ENCODE measurements at regions not wholly inside any gene's neighbourhood (a gene's known extent, or its start where the extent isn't known, plus 50 kb on each side); places are given as distances from the start of the nearest gene placed in this dataset.

GRCh38 chr2:222146488-222146887, 152.3 kb downstream of the PAX3 start:
- DNase-seq (ENCODE audit: low read depth, low spot score), result no peak

GRCh38 chr2:222142027-222142426, 156.8 kb downstream of the PAX3 start:
- DNase-seq (ENCODE audit: low read depth, low spot score), result no peak

GRCh38 chr2:222136106-222136630, 162.6 kb downstream of the PAX3 start:
- no peak for DNase-seq (ENCODE audit: low read depth, low spot score)

GRCh38 chr2:222134654-222135053, 164.1 kb downstream of the PAX3 start:
- no peak for DNase-seq (ENCODE audit: low read depth, low spot score)

DNA sequence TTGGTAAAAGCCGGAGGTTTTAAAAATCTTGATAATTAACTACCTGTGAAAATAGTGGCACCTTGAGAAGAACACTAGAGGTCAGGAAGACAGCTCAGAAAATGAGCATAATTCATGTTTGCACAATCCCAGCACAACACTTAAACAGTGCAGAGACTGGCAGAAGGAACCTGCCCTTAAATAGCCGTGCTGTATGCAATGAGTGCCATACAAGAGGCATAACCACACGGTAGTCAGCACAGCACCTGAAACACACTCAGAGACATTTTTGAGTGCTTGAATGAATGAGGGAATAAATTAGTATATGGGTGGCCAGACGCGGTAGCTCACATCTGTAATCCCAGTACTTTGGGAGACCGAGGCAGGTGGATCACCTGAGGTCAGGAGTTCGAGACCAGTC, 164.9 kb downstream of the PAX3 start:
- DNase-seq (ENCODE audit: low read depth, low spot score), result no peak

DNA sequence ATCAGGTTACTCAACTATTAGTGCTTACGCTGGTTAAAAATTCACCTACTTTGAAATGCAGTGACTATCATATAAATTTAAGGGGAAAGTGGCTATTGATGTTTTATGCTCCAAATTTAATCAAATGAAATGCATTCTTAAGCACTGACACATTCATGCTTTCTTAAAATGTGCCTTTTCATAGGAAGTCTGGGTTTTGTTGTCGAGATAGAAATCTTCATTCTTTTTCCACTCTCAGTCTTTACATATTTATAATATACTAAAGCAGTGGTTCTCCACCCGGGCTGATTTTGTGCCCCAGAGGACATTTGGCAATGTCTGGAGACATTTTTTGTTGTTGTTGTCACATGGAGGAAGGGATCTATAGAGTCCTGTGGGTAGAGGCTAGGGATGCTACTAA, 167.9 kb downstream of the PAX3 start:
- no peak for DNase-seq (ENCODE audit: low read depth, low spot score)

DNA sequence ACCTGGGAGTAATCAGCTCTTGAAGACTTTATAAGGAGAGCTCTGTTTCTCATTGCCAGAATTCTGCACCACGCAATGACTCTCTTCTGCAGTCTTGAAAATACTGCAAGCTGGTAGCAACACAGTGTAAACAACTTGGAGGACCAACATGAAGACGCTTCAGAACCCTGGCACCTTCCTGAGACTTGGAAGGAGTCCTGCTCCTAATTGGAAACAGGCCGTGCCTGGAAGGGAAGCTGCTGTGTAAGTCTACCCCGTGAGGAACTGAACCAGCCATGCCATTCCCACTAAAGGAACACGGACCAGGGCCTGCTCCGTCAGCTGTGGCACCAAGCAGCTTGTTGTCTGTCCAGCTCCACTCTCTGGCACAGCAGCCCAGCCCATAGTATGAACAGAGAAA, 171.1 kb downstream of the PAX3 start:
- DNase-seq (ENCODE audit: low read depth, low spot score), result no peak

DNA sequence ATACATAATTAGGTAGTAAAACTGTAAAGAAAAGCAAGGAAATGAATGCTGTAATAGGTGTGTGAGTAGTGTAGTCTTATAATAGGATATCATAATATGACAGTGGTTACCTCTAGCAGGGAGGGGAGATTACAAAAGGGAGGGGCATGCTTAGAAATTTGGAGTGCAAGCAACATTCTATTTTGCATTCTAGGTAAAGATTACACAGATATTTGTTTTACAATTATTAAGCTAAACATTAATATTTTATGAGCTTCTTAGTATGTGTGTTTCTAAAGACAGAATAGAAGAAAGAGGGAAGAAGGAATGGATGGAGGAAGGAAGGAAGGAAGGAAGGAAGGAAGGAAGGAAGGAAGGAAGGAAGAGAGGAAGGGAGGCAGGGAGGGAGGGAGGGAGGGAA, 177.9 kb downstream of the PAX3 start:
- no peak for DNase-seq (ENCODE audit: low read depth, low spot score)

- DNase-seq (ENCODE audit: low read depth, low spot score), result no peak
Measured at GRCh38 chr2:222115296-222115695, 183.5 kb downstream of the PAX3 start.

- DNase-seq (ENCODE audit: low read depth, low spot score), result no peak
Measured at GRCh38 chr2:222108957-222109585, 189.7 kb downstream of the PAX3 start.

DNA sequence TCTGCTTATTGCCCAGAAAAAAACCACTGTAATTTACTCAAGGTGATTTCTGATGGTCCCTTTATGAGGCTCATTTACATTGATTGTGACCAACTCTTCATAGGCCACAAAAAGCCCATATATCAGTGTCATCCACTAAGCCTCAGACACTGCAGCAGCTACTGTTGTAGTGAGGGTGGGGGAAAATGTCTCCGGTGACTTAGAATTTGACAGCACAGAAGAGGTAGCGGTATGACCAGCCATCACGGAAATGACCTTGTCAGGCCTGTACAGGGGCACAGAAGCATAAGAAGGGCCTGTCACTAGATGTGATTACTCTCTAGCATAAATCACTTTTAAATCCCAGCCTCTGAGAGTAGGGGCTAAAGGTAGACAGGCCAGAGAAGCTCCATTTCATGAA, 190.3 kb downstream of the PAX3 start:
- DNase-seq (ENCODE audit: low read depth, low spot score), result no peak

DNA sequence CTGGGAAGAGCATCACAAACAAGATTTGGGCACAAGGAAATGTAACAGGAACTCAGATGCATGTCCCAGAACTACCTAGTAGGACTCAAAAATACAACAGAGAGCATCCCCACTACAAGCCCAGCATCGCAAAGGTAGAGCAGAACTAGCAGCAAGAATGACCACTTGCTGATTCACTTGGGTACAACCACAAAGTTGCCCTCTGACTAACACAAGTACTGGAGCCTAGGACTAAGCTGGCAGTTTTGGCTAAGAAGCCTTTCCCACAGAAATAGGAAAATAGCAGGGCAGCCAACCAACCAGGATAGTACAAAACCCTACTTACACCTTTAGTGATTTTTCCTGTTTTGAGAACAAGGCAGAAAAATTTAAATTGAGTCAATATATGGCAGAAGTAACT, 193.8 kb downstream of the PAX3 start:
- no peak for DNase-seq (ENCODE audit: low read depth, low spot score)

GRCh38 chr2:222102575-222103349, 196.0 kb downstream of the PAX3 start:
- no peak for DNase-seq (ENCODE audit: low read depth, low spot score)

- DNase-seq (ENCODE audit: low read depth, low spot score), result no peak
Measured at GRCh38 chr2:222100704-222101699, 197.8 kb downstream of the PAX3 start.

DNA sequence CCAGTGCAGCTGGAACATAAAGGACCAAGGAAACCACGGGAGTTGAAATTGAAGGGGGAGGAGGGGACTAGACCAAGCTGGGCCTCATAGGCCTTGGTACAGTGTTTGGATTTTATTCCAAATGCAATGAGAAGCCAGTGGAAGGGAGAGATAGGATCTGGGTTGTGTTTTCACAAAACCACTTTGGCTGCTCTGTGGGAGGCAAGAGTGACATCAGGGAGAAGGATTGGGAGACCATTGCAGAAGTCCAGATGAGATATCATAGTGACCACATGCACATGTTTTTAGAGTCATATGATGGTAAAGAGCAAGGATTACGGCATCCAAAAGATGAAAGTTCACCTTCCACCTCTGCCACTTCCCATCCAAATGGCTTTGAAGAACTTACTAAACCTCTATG, 210.2 kb downstream of the PAX3 start:
- DNase-seq (ENCODE audit: low read depth, low spot score), result no peak

DNA sequence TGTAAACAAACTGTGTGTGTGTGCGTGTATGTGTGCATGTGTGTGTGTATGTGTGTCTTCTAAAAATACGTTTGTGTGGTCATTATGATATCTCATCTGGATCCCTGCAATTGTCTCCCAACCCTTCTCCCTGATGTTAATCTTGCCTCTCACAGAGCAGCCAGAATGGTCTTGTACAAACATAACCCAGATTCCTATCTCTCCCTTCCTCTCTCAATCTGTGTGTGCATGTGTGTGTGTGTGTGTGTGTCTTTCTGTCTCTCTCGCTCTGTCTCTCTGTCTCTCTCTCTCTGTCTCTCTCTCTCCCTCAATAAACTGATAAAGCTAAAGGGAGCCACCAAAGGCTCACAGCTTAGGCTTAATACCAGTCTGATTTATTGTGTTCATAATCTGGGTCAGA, 210.8 kb downstream of the PAX3 start:
- no peak for DNase-seq (ENCODE audit: low read depth, low spot score)

GRCh38 chr2:222082201-222082600, 216.6 kb downstream of the PAX3 start:
- no peak for DNase-seq (ENCODE audit: low read depth, low spot score)

DNA sequence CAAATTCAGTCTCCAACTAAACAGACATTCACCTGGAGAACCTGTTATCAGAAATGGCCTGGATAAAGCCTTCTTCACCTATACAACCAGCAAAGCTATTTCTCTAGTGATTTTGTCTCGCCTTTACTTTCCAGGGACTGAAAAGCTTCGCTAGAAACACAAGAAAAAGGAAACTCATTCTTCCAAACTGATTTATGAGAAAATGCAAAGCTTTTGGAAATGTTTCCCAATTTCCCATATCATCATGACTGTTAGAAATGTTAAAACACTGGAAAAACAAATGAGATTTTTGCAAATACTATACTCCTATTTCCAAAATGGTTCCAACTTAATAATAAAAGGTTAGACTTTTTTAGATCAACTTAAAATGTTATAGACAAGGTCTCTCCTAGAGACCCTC, 218.7 kb downstream of the PAX3 start:
- DNase-seq (ENCODE audit: low read depth, low spot score), result no peak

- DNase-seq (ENCODE audit: low read depth, low spot score), result no peak
Measured at GRCh38 chr2:222076973-222077690, 221.7 kb downstream of the PAX3 start.

GRCh38 chr2:222074674-222075073, 224.1 kb downstream of the PAX3 start:
- DNase-seq (ENCODE audit: low read depth, low spot score), result no peak

DNA sequence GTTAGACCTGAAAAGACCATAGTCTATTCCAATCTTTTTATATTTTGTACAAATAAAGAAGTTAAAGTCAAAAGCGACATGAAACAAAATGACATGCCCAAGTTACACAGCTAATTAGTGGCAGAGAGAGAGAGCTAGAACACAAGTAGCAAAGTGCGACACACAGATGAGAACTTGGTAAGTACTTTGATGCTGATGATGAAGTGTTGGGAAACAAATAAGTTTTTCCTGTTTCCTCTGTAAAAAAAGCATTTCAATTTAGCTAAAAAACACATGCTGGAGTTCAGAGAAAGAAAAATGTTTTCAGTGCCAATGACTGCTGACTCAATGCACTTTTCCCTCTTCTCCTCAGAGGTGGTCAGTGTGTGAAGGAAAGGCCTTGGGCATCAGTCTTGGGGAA, 226.9 kb downstream of the PAX3 start:
- no peak for DNase-seq (ENCODE audit: low read depth, low spot score)

All from pulmonary artery endothelial cell (primary cell).